HG02642 (cell line): ENCODE measurements at regions not wholly inside any gene's neighbourhood (a gene's known extent, or its start where the extent isn't known, plus 50 kb on each side); places are given as distances from the start of the nearest gene placed in this dataset.
"Not testable (repeated sequence)": the region's sequence is repeated elsewhere in the genome, so short reads cannot be mapped to it uniquely, and the experiment has no call there.

Experiments used
- ATAC-seq: cut with Tn5 transposase; IDR thresholded peaks from one replicate; pipeline ENCODE4 v1.9.1; 2021; ENCODE audit warnings: mild to moderate bottlenecking; ENCODE audit not compliant: unreplicated experiment, poor library complexity

- no peak for ATAC-seq
These were observed 239.4 kb downstream of the ARHGAP12 start for GRCh38 chr10:31689233-31689632.

- ATAC-seq = no peak
These were observed 240.8 kb downstream of the ARHGAP12 start for GRCh38 chr10:31687663-31688482.

GRCh38 chr10:31686599-31686998 is 242.0 kb downstream of the ARHGAP12 start:
- ATAC-seq = no peak

GRCh38 chr10:31683682-31684081 is 244.9 kb downstream of the ARHGAP12 start:
- no peak for ATAC-seq

- ATAC-seq = no peak
These were observed 248.7 kb downstream of the ARHGAP12 start for GRCh38 chr10:31679936-31680335.

- no peak for ATAC-seq
These were observed 249.8 kb downstream of the ARHGAP12 start for GRCh38 chr10:31678575-31679516.

- no peak for ATAC-seq
These were observed 250.5 kb downstream of the ARHGAP12 start for GRCh38 chr10:31678139-31678536.

- ATAC-seq = no peak
These were observed 251.2 kb downstream of the ARHGAP12 start for GRCh38 chr10:31677195-31678138.

GRCh38 chr10:31675726-31676125 is 252.9 kb downstream of the ARHGAP12 start:
- ATAC-seq = no peak

GRCh38 chr10:31669357-31669756 is 259.3 kb downstream of the ARHGAP12 start:
- ATAC-seq = no peak

- no peak for ATAC-seq
These were observed 260.3 kb downstream of the ARHGAP12 start for GRCh38 chr10:31668326-31668725.

- ATAC-seq = not testable (repeated sequence)
These were observed 262.8 kb downstream of the ARHGAP12 start for GRCh38 chr10:31665764-31666279.

- ATAC-seq = no peak
These were observed 263.8 kb downstream of the ARHGAP12 start for GRCh38 chr10:31664803-31665202.

- ATAC-seq = not testable (repeated sequence)
These were observed 264.6 kb downstream of the ARHGAP12 start for GRCh38 chr10:31664071-31664470.

- ATAC-seq = no peak
These were observed 268.3 kb downstream of the ARHGAP12 start for GRCh38 chr10:31660300-31660699.

GRCh38 chr10:31659665-31660064 is 269.0 kb downstream of the ARHGAP12 start:
- no peak for ATAC-seq

GRCh38 chr10:31657434-31657872 is 271.2 kb downstream of the ARHGAP12 start:
- ATAC-seq = no peak

- no peak for ATAC-seq
These were observed 271.7 kb downstream of the ARHGAP12 start for GRCh38 chr10:31656851-31657433.

- no peak for ATAC-seq
These were observed 276.6 kb downstream of the ARHGAP12 start for GRCh38 chr10:31652038-31652437.
